ENCODE measurements at regions not wholly inside any gene's neighbourhood (a gene's known extent, or its start where the extent isn't known, plus 50 kb on each side); places are given as distances from the start of the nearest gene placed in this dataset.

GRCh38 chr4:26020083-26020668, 106.2 kb downstream of the SMIM20 start:
- no peak for DNase-seq (ENCODE audit: low read depth in 3 of 3, low spot score in 1 of 3)

GRCh38 chr4:26020881-26021280, 106.9 kb downstream of the SMIM20 start:
- no peak for DNase-seq (ENCODE audit: low read depth in 3 of 3, low spot score in 1 of 3)

- no peak for DNase-seq (ENCODE audit: low read depth in 3 of 3, low spot score in 1 of 3)
Observed at GRCh38 chr4:26021417-26022345, 107.7 kb downstream of the SMIM20 start.

GRCh38 chr4:26022346-26023202, 108.6 kb downstream of the SMIM20 start:
- no peak for DNase-seq (ENCODE audit: low read depth in 3 of 3, low spot score in 1 of 3)

GRCh38 chr4:26023203-26023972, 109.4 kb downstream of the SMIM20 start:
- no peak for DNase-seq (ENCODE audit: low read depth in 3 of 3, low spot score in 1 of 3)

- no peak for DNase-seq (ENCODE audit: low read depth in 3 of 3, low spot score in 1 of 3)
Observed at GRCh38 chr4:26024079-26024478, 110.1 kb downstream of the SMIM20 start.

- no peak for DNase-seq (ENCODE audit: low read depth in 3 of 3, low spot score in 1 of 3)
Observed at GRCh38 chr4:26028133-26028792, 114.2 kb downstream of the SMIM20 start.

GRCh38 chr4:26028793-26029567, 115.0 kb downstream of the SMIM20 start:
- DNase-seq (ENCODE audit: low read depth in 3 of 3, low spot score in 1 of 3) = peak; percentile 10 to 67 (median 12)

- DNase-seq (ENCODE audit: low read depth in 3 of 3, low spot score in 1 of 3) = no peak
Observed at GRCh38 chr4:26029568-26030131, 115.6 kb downstream of the SMIM20 start.

GRCh38 chr4:26030260-26030667, 116.2 kb downstream of the SMIM20 start:
- DNase-seq (ENCODE audit: low read depth in 3 of 3, low spot score in 1 of 3) = no peak

GRCh38 chr4:26030780-26031179, 116.8 kb downstream of the SMIM20 start:
- DNase-seq (ENCODE audit: low read depth in 3 of 3, low spot score in 1 of 3) = no peak

GRCh38 chr4:26031704-26032103, 117.7 kb downstream of the SMIM20 start:
- DNase-seq (ENCODE audit: low read depth in 3 of 3, low spot score in 1 of 3) = no peak

GRCh38 chr4:26032142-26032541, 118.1 kb downstream of the SMIM20 start:
- DNase-seq (ENCODE audit: low read depth in 3 of 3, low spot score in 1 of 3) = no peak

- no peak for DNase-seq (ENCODE audit: low read depth in 3 of 3, low spot score in 1 of 3)
Observed at GRCh38 chr4:26032630-26033317, 118.8 kb downstream of the SMIM20 start.

- no peak for DNase-seq (ENCODE audit: low read depth in 3 of 3, low spot score in 1 of 3)
Observed at GRCh38 chr4:26033389-26033788, 119.4 kb downstream of the SMIM20 start.

GRCh38 chr4:26034849-26035248, 120.8 kb downstream of the SMIM20 start:
- DNase-seq (ENCODE audit: low read depth in 3 of 3, low spot score in 1 of 3) = no peak

GRCh38 chr4:26035921-26036320, 121.9 kb downstream of the SMIM20 start:
- no peak for DNase-seq (ENCODE audit: low read depth in 3 of 3, low spot score in 1 of 3)

- no peak for DNase-seq (ENCODE audit: low read depth in 3 of 3, low spot score in 1 of 3)
Observed at GRCh38 chr4:26039639-26040359, 125.8 kb downstream of the SMIM20 start.
